GM21717 (cell line): ENCODE measurements at regions not wholly inside any gene's neighbourhood (a gene's known extent, or its start where the extent isn't known, plus 50 kb on each side); places are given as distances from the start of the nearest gene placed in this dataset.
"Not testable (repeated sequence)": the region's sequence is repeated elsewhere in the genome, so short reads cannot be mapped to it uniquely, and the experiment has no call there.

Experiments
- ATAC-seq: cut with Tn5 transposase; IDR thresholded peaks from one replicate; pipeline ENCODE4 v1.9.1; 2021; ENCODE audit warnings: mild to moderate bottlenecking, moderate library complexity; ENCODE audit not compliant: unreplicated experiment

GRCh38 chr17:70510288-70510687, 341.0 kb downstream of the KCNJ2 start:
- no peak for ATAC-seq

DNA sequence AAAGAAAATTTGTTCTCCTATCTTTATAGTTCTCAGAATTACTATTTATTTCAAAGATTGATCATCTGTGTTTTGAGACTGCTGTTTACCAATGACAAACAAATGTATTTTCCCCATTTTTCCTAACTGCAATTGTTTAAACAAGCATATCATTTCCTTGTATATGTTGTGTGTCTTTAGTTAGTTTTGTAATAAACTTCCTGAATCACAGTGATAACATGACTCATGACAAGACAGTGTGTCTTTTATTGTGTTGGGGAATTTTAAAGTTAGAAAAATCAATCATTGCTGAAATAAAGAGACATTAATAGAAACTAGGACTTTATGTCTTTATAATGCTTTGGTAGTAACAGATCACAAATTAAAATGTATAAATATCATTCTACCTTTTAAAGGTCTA, 348.5 kb downstream of the KCNJ2 start:
- ATAC-seq = no peak

DNA sequence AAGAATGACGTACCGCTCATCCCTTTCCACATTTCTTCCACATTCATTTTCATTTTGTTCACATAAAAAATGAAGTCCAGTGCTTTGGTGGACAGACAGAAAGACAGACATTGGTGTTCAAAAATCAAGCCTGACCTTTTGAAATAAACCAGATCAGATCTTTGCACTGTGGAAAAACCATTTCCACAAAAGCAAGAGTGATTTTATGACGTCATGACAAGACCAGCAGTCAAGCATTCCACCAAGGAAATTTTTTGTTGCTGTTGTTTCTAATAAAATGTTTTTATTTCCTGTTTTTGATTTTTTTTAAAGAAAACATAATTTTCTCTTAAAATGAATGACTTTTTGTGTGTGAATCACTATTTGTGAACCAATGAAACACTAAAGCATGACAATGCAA, 350.0 kb downstream of the KCNJ2 start:
- no peak for ATAC-seq

DNA sequence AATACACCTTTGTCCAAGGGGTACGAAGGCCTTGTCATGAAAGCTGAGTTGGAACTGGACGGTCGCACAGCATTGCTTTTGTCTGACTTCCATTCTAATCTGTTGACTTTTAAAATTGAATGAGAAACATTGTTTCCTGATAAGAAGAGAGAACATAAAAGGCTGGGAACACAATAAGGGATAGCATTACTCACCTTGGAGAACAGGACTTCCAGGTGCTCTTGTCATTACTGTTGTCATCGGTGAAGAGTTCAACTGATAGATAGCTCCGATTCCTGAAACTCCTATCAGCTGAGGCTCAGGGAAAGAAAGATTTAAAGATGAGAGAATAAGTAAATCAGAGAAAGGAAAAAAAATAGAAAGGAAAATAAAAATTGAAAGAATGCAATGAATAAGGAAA, 351.1 kb downstream of the KCNJ2 start:
- ATAC-seq = no peak

DNA sequence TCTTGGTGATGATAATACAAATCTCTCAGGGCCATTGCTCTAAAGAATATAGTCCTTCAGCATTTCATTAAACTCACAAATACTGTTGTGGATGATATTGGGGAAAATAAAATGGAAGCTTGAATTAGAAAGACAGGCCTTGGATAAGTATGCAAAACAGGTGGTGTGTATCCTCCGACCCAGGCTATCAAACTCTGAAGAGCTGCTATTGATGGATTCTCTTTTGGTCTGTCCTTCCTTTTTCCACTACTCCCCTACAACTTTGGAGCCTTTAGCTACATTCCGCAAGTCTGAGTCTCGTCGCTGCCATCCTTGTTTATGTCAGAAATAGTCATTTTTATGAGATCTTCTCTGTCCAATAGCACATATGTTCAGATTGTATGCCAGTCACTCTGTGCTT, 351.6 kb downstream of the KCNJ2 start:
- no peak for ATAC-seq

- ATAC-seq = no peak
Observed at GRCh38 chr17:70521821-70522256, 352.5 kb downstream of the KCNJ2 start.

GRCh38 chr17:70523426-70523825, 354.1 kb downstream of the KCNJ2 start:
- ATAC-seq = no peak

DNA sequence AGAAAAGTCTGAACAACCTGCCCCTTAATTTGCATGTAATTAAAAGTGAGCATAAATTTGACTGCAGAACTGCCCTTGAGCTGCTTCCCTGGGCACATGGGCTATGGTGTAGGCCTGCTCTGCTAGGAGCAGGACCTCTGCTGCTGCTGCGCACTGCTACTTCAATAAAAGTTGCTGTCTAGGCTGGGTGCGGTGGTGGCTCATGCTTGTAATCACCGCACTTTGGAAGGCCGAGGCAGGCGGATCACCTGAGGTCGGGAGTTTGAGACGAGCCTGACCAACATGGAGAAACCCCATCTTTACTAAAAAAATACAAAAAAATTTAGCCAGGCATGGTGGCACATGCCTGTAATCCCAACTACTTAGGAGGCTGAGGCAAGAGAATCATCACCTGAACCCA, 355.7 kb downstream of the KCNJ2 start:
- not testable (repeated sequence) for ATAC-seq

DNA sequence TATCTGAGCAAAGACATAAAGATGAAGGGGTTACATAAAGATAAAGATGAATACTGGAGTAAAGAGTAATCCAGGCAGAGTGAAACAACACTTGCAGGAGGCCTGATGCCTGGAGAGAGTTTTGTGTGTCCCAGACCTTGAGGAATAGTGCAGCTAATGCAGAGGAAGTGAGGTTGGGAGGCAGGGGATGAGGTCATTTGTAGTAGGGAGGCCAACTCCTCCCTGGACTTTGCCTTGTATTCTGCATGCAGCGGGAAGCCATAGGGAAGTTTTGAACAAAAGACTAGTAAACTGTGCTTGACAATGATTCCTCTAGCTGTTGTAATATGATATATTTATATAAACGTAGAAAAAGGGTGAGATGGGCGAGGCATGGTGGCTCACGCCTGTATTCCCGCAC, 356.6 kb downstream of the KCNJ2 start:
- ATAC-seq = no peak

DNA sequence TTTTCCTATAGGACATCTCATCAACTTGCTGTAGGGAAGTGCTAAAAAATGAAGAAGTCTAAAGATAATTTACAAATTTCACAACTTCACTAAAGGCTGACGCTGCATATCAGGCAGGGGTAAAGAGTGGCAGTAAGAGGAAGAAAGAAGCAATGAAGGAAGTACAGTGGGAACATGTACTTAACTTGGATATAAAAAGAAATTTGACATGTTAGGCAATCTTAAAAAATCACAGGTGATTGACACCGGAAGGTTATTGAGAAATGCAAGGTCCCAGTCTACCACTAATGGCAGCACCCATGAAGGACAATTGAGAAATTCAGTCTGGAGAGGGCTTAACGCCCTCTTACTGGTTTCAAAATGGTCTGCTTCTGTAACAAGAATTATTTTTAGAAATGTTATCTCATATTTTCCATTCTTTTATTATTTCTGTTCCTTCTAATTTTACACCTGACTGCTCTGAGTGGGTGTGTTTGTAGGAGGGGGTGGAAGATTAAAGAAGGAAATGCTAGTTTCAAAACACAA, 358.1 kb downstream of the KCNJ2 start:
- no peak for ATAC-seq

- ATAC-seq = no peak
Observed at GRCh38 chr17:70533427-70533826, 364.1 kb downstream of the KCNJ2 start.

- ATAC-seq = no peak
Observed at GRCh38 chr17:70535986-70536385, 366.7 kb downstream of the KCNJ2 start.

- ATAC-seq = no peak
Observed at GRCh38 chr17:70539132-70539924, 370.0 kb downstream of the KCNJ2 start.

- no peak for ATAC-seq
Observed at GRCh38 chr17:70542876-70543275, 373.5 kb downstream of the KCNJ2 start.

DNA sequence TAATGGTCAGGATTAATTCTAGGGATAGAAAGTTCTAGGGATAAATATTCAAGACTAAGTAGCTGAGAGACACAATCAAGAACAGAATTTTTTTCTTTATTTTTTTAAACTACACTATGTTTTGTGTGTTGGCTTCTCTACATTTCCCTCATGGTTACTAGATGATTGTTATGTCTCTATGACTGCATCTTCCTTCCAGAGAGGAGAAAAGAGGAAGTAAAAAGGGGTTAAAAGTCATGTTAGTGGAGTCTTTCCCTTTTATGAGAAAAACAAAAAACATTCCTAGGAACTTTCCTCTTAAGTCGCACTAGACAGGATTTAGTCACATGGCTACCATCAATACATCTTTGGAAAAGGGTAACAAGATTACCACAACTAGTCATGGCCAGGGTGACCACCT, 375.0 kb downstream of the KCNJ2 start:
- ATAC-seq = no peak

DNA sequence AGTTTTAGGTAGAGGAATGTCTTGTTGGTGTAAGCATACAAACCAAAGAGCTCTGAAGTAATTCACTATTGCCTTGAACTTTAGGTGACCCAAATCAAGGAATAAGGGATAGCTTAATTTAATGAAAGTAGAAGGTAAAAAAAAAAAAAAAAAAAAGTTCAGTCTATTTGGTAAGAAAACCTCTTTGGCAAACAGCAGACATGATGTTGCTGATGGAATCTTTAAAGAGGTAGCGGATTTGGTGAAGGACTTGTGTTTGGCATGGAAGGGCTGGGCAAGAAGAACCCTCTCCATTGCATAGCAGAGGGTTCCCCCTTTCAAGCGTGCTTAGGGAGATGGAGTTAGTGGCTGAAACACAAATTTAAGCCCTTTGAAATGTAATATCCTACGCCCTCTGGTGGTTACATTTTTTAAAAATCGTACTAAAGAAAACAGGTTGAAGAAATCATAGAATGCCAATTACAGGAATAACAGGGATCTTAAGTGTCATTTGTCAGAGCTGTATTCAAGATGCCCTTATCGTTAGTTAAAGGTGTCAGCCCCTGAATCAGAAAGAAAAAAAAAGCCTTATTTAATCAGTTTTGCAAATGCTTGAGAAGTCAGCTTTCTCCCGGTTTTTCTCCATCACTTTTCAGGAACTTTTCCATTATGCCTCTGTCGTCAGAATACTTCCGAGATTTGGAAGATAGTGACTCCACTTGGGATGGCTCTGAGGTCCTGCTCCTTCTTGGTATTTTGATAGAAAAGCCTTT, 383.1 kb downstream of the KCNJ2 start:
- no peak for ATAC-seq

- no peak for ATAC-seq
Observed at GRCh38 chr17:70552982-70553334, 383.6 kb downstream of the KCNJ2 start.

GRCh38 chr17:70555723-70556122, 386.4 kb downstream of the KCNJ2 start:
- no peak for ATAC-seq

DNA sequence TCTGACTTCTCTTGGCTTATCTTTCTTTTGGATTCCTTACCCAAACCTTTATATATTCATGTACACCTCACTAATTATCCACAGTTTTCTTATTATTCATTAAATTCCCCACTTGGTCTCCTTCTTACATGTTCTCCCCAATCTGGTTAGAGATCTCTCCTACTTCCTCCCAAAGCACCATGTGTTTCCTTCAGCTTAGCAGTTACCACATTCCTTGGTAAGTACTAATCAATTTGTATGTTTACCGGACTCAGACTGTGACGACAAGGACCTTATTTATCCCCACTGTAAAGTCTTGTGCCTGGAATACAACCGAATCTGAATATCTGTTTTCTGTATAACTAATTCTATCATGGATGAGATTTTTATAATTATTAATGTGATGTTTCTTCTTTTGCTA, 389.5 kb downstream of the KCNJ2 start:
- no peak for ATAC-seq

DNA sequence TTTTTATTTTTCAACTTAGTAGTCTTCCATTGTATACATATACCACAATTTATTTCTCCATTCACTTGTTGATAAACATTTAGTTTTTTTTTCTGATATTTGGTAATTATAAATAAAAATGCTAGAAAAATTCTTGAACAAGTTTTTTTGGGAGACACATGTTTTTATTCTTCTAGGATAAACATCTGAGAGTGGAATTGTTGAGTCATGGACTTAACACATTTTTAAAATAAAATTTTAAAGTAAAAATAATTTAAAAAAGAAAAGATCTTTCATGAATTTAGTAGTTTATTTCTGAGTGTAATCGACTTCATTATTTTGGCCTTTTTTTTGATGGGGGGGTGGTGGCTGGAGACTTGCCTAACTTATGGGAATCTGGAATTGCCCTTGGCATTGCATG, 391.1 kb downstream of the KCNJ2 start:
- no peak for ATAC-seq

- no peak for ATAC-seq
Observed at GRCh38 chr17:70562137-70562536, 392.8 kb downstream of the KCNJ2 start.

DNA sequence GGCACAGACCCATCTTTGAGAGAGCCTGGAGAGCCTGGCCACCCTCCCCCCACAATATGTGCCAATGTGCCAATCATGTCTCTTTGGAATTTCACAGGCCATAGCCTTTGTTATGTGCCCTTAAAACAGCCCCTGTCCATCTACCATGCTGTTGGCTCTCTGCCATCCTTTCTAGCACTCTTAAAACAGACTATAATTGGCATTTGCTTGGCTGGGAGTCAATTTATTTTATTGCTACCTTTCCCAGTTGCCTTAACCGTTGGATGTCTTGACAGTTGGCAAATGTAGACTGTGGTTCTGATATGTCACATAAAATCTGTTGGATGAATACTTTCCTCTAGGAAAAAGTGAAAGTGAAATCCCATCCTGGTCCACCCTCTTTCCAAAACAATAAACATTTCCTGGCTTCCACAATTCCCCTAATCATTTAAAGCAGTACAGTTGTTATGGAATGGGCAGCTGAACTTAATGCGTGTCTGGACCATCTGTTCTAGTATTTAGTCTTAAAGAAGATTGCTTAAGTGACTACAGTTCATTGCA, 394.0 kb downstream of the KCNJ2 start:
- ATAC-seq = no peak
